H1 (cell line): ENCODE measurements at regions not wholly inside any gene's neighbourhood (a gene's known extent, or its start where the extent isn't known, plus 50 kb on each side); places are given as distances from the start of the nearest gene placed in this dataset.

ENCODE experiments used
- CTCF ChIA-PET: fragments of 300-600 bp; sonication (Branson Sonifier 250); formaldehyde crosslinking; loops from one replicate; lab custom pipeline; 2021; ENCODE audit not compliant: partially characterized antibody; lab: Charles Lee
- POLR2A ChIA-PET: fragments of 300-600 bp; sonication (Branson Sonifier 250); formaldehyde crosslinking; loops from one replicate; lab custom pipeline; 2021; ENCODE audit warnings: inconsistent platforms; ENCODE audit not compliant: partially characterized antibody; lab: Charles Lee
- DNase-seq, 2 experiments: peaks; one replicate each; pipeline versions ENCODE4 v3.0.0 to v3.0.0-alpha.2; 2010 to 2022; ENCODE audit warnings: low spot score in 2 of 2, low read depth in 1 of 2, mixed read lengths in 1 of 2
- FAIRE-seq: peaks from 2 replicates; lab custom pipeline; 2011; peaks lifted over from hg19 to GRCh38; lab: Jason Lieb, UNC
- H2AFZ ChIP-seq: 2 replicates; pipeline ENCODE4 v1.8.1; 2012; ENCODE audit warnings: low read length, inconsistent platforms
- H2AK5ac ChIP-seq: 2 replicates; pipeline ENCODE4 v1.6.1; 2013; ENCODE audit warnings: low read depth, low read length
- H2BK120ac ChIP-seq: replicated peaks from 2 replicates; pipeline ENCODE3; 2013; ENCODE audit warnings: low read depth, low read length, inconsistent platforms
- H2BK12ac ChIP-seq: 2 replicates; pipeline ENCODE4 v1.6.1; 2013; ENCODE audit warnings: low read depth, low read length
- H2BK15ac ChIP-seq: 2 replicates; pipeline ENCODE4 v1.6.1; 2013; ENCODE audit warnings: low read length
- H2BK20ac ChIP-seq: 2 replicates; pipeline ENCODE4 v1.6.1; 2013; ENCODE audit warnings: low read length
- H2BK5ac ChIP-seq: 2 replicates; pipeline ENCODE4 v1.6.1; 2013; ENCODE audit warnings: low read depth, low read length
- H3K14ac ChIP-seq: 2 replicates; pipeline ENCODE4 v1.6.1; 2013; ENCODE audit warnings: inconsistent platforms; ENCODE audit not compliant: insufficient read length
- H3K18ac ChIP-seq: 2 replicates; pipeline ENCODE4 v1.6.1; 2013; ENCODE audit warnings: low read length; ENCODE audit errors: extremely low read depth
- H3K23ac ChIP-seq: 2 replicates; pipeline ENCODE4 v1.6.1; 2013; ENCODE audit warnings: inconsistent platforms; ENCODE audit not compliant: insufficient read length
- H3K23me2 ChIP-seq: 2 replicates; pipeline ENCODE4 v1.6.1; 2013; ENCODE audit warnings: low read depth, low read length
- H3K27ac ChIP-seq: 2 replicates; pipeline ENCODE4 v1.6.1; 2011; ENCODE audit warnings: low read depth, low read length, inconsistent platforms
- H3K27me3 ChIP-seq, 4 experiments: replicated peaks in 1 of 4; 1 replicate in 1 of 4; 2 replicates in 3 of 4; pipeline versions ENCODE4 v1.6.1 to v1.8.1; 2011 to 2013; ENCODE audit warnings: low read length in 3 of 4, mild to moderate bottlenecking in 3 of 4, inconsistent platforms in 2 of 4, mixed read lengths in 2 of 4, moderate library complexity in 1 of 4; ENCODE audit not compliant: control insufficient read depth in 3 of 4, insufficient read depth in 3 of 4; ENCODE audit errors: extremely low read depth in 1 of 4
- H3K36me3 ChIP-seq, 4 experiments: 2 replicates each; pipeline versions ENCODE4 v1.6.1 to v1.8.1; 2011 to 2013; ENCODE audit warnings: mild to moderate bottlenecking in 4 of 4, low read length in 3 of 4, moderate library complexity in 2 of 4, control low read depth in 1 of 4, inconsistent platforms in 1 of 4; ENCODE audit not compliant: insufficient read depth in 4 of 4, control insufficient read depth in 2 of 4
- H3K4ac ChIP-seq: replicated peaks from 2 replicates; pipeline ENCODE3; 2013; ENCODE audit warnings: low read length, low read depth, mixed read lengths, inconsistent platforms; ENCODE audit not compliant: insufficient read length
- H3K4me1 ChIP-seq, 4 experiments: replicated peaks in 1 of 4; 1 replicate in 1 of 4; 2 replicates in 3 of 4; pipeline versions ENCODE4 v1.6.1 to v1.8.1; 2011 to 2013; ENCODE audit warnings: low read length in 3 of 4, inconsistent platforms in 2 of 4, mixed read lengths in 1 of 4; ENCODE audit not compliant: insufficient read depth in 4 of 4, control insufficient read depth in 3 of 4
- H3K4me2 ChIP-seq, 2 experiments: 2 replicates each; pipeline versions ENCODE4 v1.6.1 to v1.8.1; 2011 to 2013; ENCODE audit warnings: low read depth in 2 of 2, low read length in 2 of 2, control low read depth in 1 of 2, inconsistent platforms in 1 of 2, mild to moderate bottlenecking in 1 of 2; ENCODE audit not compliant: insufficient read depth in 1 of 2
- H3K4me3 ChIP-seq, 4 experiments: fragments of 200-600, 300-600 bp in 1 of 4; sonication (generic), shearing (Covaris generic), sonication (Bioruptor Twin) in 1 of 4; 2 replicates each; pipeline versions ENCODE4 v1.5.1 to v1.8.1; 2011 to 2016; ENCODE audit warnings: low read length in 4 of 4, low read depth in 3 of 4, control low read depth in 2 of 4, inconsistent platforms in 2 of 4, mild to moderate bottlenecking in 2 of 4, mixed read lengths in 1 of 4, moderate library complexity in 1 of 4; ENCODE audit not compliant: insufficient read depth in 2 of 4; ENCODE audit errors: extremely low read depth in 1 of 4
- H3K56ac ChIP-seq: replicated peaks from 2 replicates; pipeline ENCODE3; 2013; ENCODE audit warnings: low read depth, mild to moderate bottlenecking, mixed read lengths, low read length, inconsistent platforms; ENCODE audit not compliant: insufficient read length
- H3K79me1 ChIP-seq: 2 replicates; pipeline ENCODE4 v1.6.1; 2013; ENCODE audit warnings: low read depth, low read length, control low read depth
- H3K79me2 ChIP-seq, 2 experiments: 2 replicates each; pipeline versions ENCODE4 v1.6.1 to v1.8.1; 2012 to 2013; ENCODE audit warnings: low read length in 2 of 2, mild to moderate bottlenecking in 2 of 2, inconsistent platforms in 1 of 2; ENCODE audit not compliant: insufficient read depth in 2 of 2, control insufficient read depth in 1 of 2
- H3K9ac ChIP-seq, 4 experiments: replicated peaks in 1 of 4; 1 replicate in 1 of 4; 2 replicates in 3 of 4; pipeline versions ENCODE4 v1.6.1 to v1.8.1; 2011 to 2013; ENCODE audit warnings: low read depth in 3 of 4, low read length in 3 of 4, control low read depth in 2 of 4, mild to moderate bottlenecking in 2 of 4, moderate library complexity in 2 of 4, inconsistent platforms in 1 of 4; ENCODE audit errors: extremely low read depth in 1 of 4
- H3K9me3 ChIP-seq, 2 experiments: 2 replicates each; pipeline versions ENCODE4 v1.6.1 to v1.8.1; 2012 to 2013; ENCODE audit warnings: mild to moderate bottlenecking in 2 of 2, moderate library complexity in 2 of 2, control low read depth in 1 of 2, inconsistent platforms in 1 of 2, low read depth in 1 of 2, low read length in 1 of 2, mixed read lengths in 1 of 2; ENCODE audit not compliant: insufficient read depth in 2 of 2
- H4K20me1 ChIP-seq, 2 experiments: replicated peaks in 1 of 2; 2 replicates each; pipeline versions ENCODE3 to v1.8.1; 2011 to 2013; ENCODE audit warnings: inconsistent platforms in 2 of 2, low read length in 2 of 2, mild to moderate bottlenecking in 1 of 2; ENCODE audit not compliant: insufficient read depth in 2 of 2, control insufficient read depth in 1 of 2
- H4K5ac ChIP-seq: 2 replicates; pipeline ENCODE4 v1.6.1; 2013; ENCODE audit warnings: low read length, low read depth, mixed read lengths, inconsistent platforms; ENCODE audit not compliant: insufficient read length
- H4K8ac ChIP-seq: 2 replicates; pipeline ENCODE4 v1.8.0; 2013; ENCODE audit warnings: mild to moderate bottlenecking, moderate library complexity, low read length, inconsistent platforms; ENCODE audit not compliant: insufficient read depth; ENCODE audit errors: extremely low read depth
- H4K91ac ChIP-seq: replicated peaks from 2 replicates; pipeline ENCODE3; 2013; ENCODE audit warnings: low read length, mixed read lengths, inconsistent platforms; ENCODE audit not compliant: insufficient read length
- ATF2 ChIP-seq: IDR thresholded peaks from 2 replicates; pipeline ENCODE4 v1.6.1; 2012; ENCODE audit warnings: low read length, inconsistent platforms
- ATF3 ChIP-seq: IDR thresholded peaks from 2 replicates; pipeline ENCODE4 v1.6.1; 2011; ENCODE audit warnings: low read depth, mild to moderate bottlenecking, low read length; ENCODE audit not compliant: insufficient read depth
- NRF1 ChIP-seq: IDR thresholded peaks from 2 replicates; pipeline ENCODE4 v1.6.1; 2011; ENCODE audit warnings: mild to moderate bottlenecking, low read depth, low read length, improper control_type of control experiment
- RFX5 ChIP-seq: IDR thresholded peaks from 2 replicates; pipeline ENCODE4 v1.6.1; 2011; ENCODE audit warnings: low read depth, low read length, improper control_type of control experiment, borderline replicate concordance
- RNF2 ChIP-seq: fragments of 200-900, 300-1000 bp; sonication (generic); IDR thresholded peaks from 2 replicates; pipeline ENCODE4 v1.7.1; 2016; ENCODE audit warnings: borderline replicate concordance, low read depth, mild to moderate bottlenecking, antibody characterized with exemption, low read length; ENCODE audit not compliant: poor library complexity, severe bottlenecking; ENCODE audit errors: missing control alignments
- SIRT6 ChIP-seq: IDR thresholded peaks from one replicate; pipeline ENCODE4 v1.7.1; 2012; ENCODE audit warnings: low read length, inconsistent platforms
- SP1 ChIP-seq: IDR thresholded peaks from 2 replicates; pipeline ENCODE4 v1.6.1; 2011; ENCODE audit warnings: low read depth, low read length
- SP2 ChIP-seq: IDR thresholded peaks from 2 replicates; pipeline ENCODE4 v1.6.1; 2012; ENCODE audit warnings: mild to moderate bottlenecking, low read length, inconsistent platforms
- SUZ12 ChIP-seq: fragments of 200-600 bp; sonication (generic); IDR thresholded peaks from 2 replicates; pipeline ENCODE4 v1.6.1; 2012; ENCODE audit warnings: mild to moderate bottlenecking, inconsistent platforms, low read length, moderate library complexity, mixed read lengths
- WGBS, 2 experiments: shearing (Covaris generic) in 1 of 2; methylation state at CpG; one replicate each; pipeline versions ENCODE4 v1.1.6 to v1.1.7; 2013 to 2015; ENCODE audit warnings: low lambda C conversion rate in 2 of 2, mixed read lengths in 2 of 2, inconsistent platforms in 1 of 2, low coverage in 1 of 2, missing lambda C conversion rate in 1 of 2; ENCODE audit not compliant: insufficient replicate concordance in 2 of 2, insufficient coverage in 1 of 2, insufficient read length in 1 of 2; ENCODE audit errors: extremely low coverage in 1 of 2, missing lambda C conversion rate in 1 of 2; 5-methylcytosine and 5-hydroxymethylcytosine counted together
- TF ChIP-seq, protein P1 (sequence below), 3 experiments: IDR thresholded peaks; 1 replicate in 2 of 3; 2 replicates in 1 of 3; pipeline versions ENCODE4 v1.5.1 to v1.6.1; 2011; ENCODE audit warnings: low read length in 3 of 3, mild to moderate bottlenecking in 3 of 3, inconsistent platforms in 2 of 3, low read depth in 1 of 3, moderate library complexity in 1 of 3; ENCODE audit not compliant: insufficient read depth in 1 of 3; ENCODE audit errors: control extremely low read depth in 1 of 3

GRCh38 chr4:10344824-10345223, 112.4 kb downstream of the ZNF518B start:
- Histone ChIP-seq H3K14ac (no peak overlapping the region), H4K20me1 (no peaks in the 10 kb centered on the region), H3K79me1 (no peaks in the 10 kb centered on the region), H2BK20ac (no peak overlapping the region), H3K9ac (no peak overlapping the region), H4K5ac (no peak overlapping the region), H3K23me2 (no peaks in the 10 kb centered on the region), H3K36me3 (no peaks in the 10 kb centered on the region), H4K91ac (no peak overlapping the region), H3K4me2 (no peak overlapping the region), H3K4me1 (no peaks in the 10 kb centered on the region), H4K8ac (no peak overlapping the region), H3K4me3 (no peak overlapping the region), H3K27me3 (no peaks in the 10 kb centered on the region), H2AK5ac (no peak overlapping the region), H3K4ac (no peak overlapping the region), H3K79me2 (no peaks in the 10 kb centered on the region), H3K23ac (no peak overlapping the region), H3K18ac (no peak overlapping the region), H2BK5ac (no peak overlapping the region), H2AFZ (no peak overlapping the region), H3K56ac (no peak overlapping the region), H2BK12ac (no peak overlapping the region), H2BK15ac (no peak overlapping the region), H2BK120ac (no peak overlapping the region), H3K27ac (no peak overlapping the region), H3K9me3 (no peaks in the 10 kb centered on the region)
- CTCF ChIA-PET, result no interaction called here
- POLR2A ChIA-PET, result no interaction called here
- WGBS, 2 experiments, result 94% methylated on average over 4 of the region's 4 CpGs; no CpG with 5 or more reads in 1 of the 2 experiments
- FAIRE-seq, result no peak
- DNase-seq, result no peak
- TF ChIP-seq, protein P1, sequence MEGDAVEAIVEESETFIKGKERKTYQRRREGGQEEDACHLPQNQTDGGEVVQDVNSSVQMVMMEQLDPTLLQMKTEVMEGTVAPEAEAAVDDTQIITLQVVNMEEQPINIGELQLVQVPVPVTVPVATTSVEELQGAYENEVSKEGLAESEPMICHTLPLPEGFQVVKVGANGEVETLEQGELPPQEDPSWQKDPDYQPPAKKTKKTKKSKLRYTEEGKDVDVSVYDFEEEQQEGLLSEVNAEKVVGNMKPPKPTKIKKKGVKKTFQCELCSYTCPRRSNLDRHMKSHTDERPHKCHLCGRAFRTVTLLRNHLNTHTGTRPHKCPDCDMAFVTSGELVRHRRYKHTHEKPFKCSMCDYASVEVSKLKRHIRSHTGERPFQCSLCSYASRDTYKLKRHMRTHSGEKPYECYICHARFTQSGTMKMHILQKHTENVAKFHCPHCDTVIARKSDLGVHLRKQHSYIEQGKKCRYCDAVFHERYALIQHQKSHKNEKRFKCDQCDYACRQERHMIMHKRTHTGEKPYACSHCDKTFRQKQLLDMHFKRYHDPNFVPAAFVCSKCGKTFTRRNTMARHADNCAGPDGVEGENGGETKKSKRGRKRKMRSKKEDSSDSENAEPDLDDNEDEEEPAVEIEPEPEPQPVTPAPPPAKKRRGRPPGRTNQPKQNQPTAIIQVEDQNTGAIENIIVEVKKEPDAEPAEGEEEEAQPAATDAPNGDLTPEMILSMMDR (IDR thresholded peaks at IDR 0.05; ENCODE audit: control extremely low read depth in 1 of 3, insufficient read depth in 1 of 3, low read depth in 1 of 3, low read length in 3 of 3), result no peak
- TF ChIP-seq ATF2 (no peak), SP2 (no peak), ATF3 (no peak), RFX5 (no peak), SP1 (no peak), NRF1 (no peak), SIRT6 (no peak), RNF2 (no peak), SUZ12 (no peak)
